Nephron progenitor cell (in vitro differentiated cells): ENCODE measurements at regions not wholly inside any gene's neighbourhood (a gene's known extent, or its start where the extent isn't known, plus 50 kb on each side); places are given as distances from the start of the nearest gene placed in this dataset.

Experiments used
- DNase-seq: peaks from one replicate; pipeline ENCODE4 v3.0.0; 2021
- H3K27ac Mint-ChIP-seq: 2 replicates; pipeline ENCODE4 v1.8.0; 2021; ENCODE audit warnings: mild to moderate bottlenecking, moderate library complexity, mixed read lengths
- H3K27me3 Mint-ChIP-seq: 2 replicates; pipeline ENCODE4 v1.8.0; 2021; ENCODE audit warnings: mild to moderate bottlenecking, low read depth, mixed read lengths; ENCODE audit not compliant: poor library complexity
- H3K36me3 Mint-ChIP-seq: 2 replicates; pipeline ENCODE4 v1.8.0; 2021; ENCODE audit warnings: low read depth, mixed read lengths
- H3K4me1 Mint-ChIP-seq: 2 replicates; pipeline ENCODE4 v1.8.0; 2021; ENCODE audit warnings: mixed read lengths
- H3K4me3 Mint-ChIP-seq: 2 replicates; pipeline ENCODE4 v1.8.0; 2021; ENCODE audit warnings: mild to moderate bottlenecking, moderate library complexity, mixed read lengths
- H3K9me3 Mint-ChIP-seq: 2 replicates; pipeline ENCODE4 v1.8.0; 2021; ENCODE audit warnings: mild to moderate bottlenecking, moderate library complexity, mixed read lengths
- TF ChIP-seq, protein P1 (sequence below): fragments of 200-600 bp; sonication (generic); IDR thresholded peaks from 2 replicates; pipeline ENCODE4 v1.5.0; 2021; ENCODE audit warnings: antibody characterized with exemption

- Mint-ChIP-seq H3K27ac (no peak overlapping the region), H3K36me3 (no peaks in the 10 kb centered on the region), H3K27me3 (peaks cover 5% of the 10 kb centered on the region), H3K4me1 (peaks cover 11% of the 10 kb centered on the region), H3K9me3 (no peaks in the 10 kb centered on the region), H3K4me3 (no peak overlapping the region)
- TF ChIP-seq, protein P1, sequence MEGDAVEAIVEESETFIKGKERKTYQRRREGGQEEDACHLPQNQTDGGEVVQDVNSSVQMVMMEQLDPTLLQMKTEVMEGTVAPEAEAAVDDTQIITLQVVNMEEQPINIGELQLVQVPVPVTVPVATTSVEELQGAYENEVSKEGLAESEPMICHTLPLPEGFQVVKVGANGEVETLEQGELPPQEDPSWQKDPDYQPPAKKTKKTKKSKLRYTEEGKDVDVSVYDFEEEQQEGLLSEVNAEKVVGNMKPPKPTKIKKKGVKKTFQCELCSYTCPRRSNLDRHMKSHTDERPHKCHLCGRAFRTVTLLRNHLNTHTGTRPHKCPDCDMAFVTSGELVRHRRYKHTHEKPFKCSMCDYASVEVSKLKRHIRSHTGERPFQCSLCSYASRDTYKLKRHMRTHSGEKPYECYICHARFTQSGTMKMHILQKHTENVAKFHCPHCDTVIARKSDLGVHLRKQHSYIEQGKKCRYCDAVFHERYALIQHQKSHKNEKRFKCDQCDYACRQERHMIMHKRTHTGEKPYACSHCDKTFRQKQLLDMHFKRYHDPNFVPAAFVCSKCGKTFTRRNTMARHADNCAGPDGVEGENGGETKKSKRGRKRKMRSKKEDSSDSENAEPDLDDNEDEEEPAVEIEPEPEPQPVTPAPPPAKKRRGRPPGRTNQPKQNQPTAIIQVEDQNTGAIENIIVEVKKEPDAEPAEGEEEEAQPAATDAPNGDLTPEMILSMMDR: no peak
- no peak for DNase-seq
Observed at GRCh38 chr5:167602067-167602466, 689.4 kb upstream of the WWC1 start.

DNA sequence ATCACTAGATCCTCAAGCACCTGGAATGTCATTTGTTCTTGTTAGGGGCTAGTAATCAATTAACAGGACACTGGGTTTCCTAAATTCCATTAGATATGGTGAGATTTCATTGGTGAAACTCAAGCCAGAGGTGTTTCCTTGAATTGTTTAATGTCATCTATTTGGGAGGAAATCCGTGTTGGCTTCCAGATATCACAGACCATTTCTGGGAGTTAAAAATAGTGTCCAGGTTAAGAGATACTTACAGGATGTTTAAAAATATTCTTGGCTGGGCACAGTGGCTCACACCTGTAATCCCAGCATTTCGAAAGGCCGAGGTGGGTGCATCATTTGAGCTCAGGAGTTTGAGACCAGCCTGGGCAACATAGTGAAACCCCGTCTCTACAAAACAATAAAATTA, 688.3 kb upstream of the WWC1 start:
- DNase-seq: no peak
- Mint-ChIP-seq H3K9me3 (no peaks in the 10 kb centered on the region), H3K27me3 (peaks cover 5% of the 10 kb centered on the region), H3K4me3 (no peak overlapping the region), H3K36me3 (no peaks in the 10 kb centered on the region), H3K27ac (no peak overlapping the region), H3K4me1 (peaks cover 11% of the 10 kb centered on the region)
- TF ChIP-seq, protein P1: no peak

GRCh38 chr5:167608390-167609272, 682.8 kb upstream of the WWC1 start:
- Mint-ChIP-seq H3K4me3 (no peak overlapping the region), H3K9me3 (no peaks in the 10 kb centered on the region), H3K27me3 (peaks cover 5% of the 10 kb centered on the region), H3K36me3 (no peaks in the 10 kb centered on the region), H3K27ac (no peak overlapping the region), H3K4me1 (no peaks in the 10 kb centered on the region)
- TF ChIP-seq, protein P1: no peak
- DNase-seq: no peak

DNA sequence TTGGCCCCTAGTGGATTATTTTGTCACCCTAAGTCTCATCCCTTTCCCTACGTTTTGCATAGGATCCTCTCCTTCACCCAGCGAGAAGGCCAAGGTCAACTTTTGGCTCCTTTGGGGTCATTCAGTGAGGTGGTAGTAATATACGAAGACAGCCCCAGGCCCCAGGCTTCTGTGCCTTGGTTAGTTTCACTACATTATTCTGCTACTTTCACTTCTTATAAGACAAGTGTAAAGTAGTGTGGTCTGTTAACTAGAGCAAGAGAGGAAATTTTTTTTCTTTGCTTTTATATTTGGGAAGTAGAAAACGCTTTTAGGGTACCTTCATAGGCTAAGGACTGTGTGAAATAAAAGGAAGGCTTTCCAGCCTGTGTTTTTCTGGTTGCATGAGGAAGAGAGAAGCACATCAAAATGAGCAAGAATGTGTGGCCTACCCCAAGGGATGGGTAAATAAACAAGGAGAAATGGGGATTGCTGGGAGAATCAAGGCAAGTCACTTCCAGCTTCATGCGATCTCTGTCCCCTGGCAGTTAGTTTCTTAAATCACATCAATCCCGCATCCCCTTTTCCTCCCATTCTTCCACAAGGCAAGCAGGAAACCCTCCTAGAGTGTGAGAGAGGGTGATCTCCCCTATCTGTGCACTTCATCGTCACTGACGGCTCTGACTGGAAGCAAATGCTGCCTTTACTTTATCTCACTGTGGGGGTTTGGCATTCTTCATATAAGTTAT, 677.0 kb upstream of the WWC1 start:
- no peaks in the 10 kb centered on the region for H3K36me3 Mint-ChIP-seq
- peaks cover 36% of the 10 kb centered on the region for H3K4me1 Mint-ChIP-seq
- peak; percentile 2 for DNase-seq
- H3K27ac Mint-ChIP-seq: peak overlapping the region; percentile 60
- TF ChIP-seq, protein P1: no peak
- H3K4me3 Mint-ChIP-seq: no peak overlapping the region
- peaks cover 4% of the 10 kb centered on the region for H3K27me3 Mint-ChIP-seq
- no peaks in the 10 kb centered on the region for H3K9me3 Mint-ChIP-seq

DNA sequence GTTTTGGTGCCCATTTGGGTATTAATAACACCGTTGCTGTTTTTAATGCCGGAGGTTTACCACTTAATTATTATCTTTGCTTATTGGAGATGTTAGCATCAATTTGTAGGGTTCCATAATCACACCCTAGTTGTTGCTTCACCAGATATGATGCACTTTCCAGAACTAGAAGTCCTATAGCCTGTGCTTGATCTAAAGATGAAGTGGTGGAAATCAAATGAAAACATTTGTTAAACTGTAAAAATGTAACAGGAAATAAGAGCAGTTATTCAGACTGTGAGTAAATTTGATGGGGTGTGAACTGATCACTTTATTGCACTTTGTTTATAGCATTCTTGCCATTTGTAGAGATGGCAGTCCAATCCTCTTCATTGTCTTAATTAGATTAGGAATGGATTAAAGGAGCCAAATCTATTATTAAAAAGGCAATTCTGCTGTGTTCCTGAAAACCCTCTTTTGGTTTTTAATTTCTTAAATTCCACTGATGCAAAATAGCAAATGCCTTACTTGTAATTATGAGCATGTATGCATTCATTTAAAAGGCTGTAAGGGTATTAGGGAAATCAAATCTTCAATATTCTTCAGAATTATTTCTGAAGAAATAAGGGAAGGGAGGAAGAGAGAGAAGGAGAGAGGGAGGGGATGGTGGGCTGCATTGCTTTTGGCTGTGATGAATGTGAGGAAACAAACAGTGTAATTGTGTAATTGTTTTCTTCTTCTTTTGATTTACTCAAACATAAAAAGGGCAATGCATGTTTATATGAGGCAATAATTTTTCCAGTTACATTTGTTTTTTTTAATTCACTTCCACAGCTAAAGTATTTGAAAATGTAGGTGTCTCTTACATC, 675.2 kb upstream of the WWC1 start:
- Mint-ChIP-seq H3K27me3 (peaks cover 4% of the 10 kb centered on the region), H3K4me3 (no peak overlapping the region), H3K4me1 (peaks cover 51% of the 10 kb centered on the region), H3K27ac (no peak overlapping the region), H3K9me3 (no peaks in the 10 kb centered on the region), H3K36me3 (no peaks in the 10 kb centered on the region)
- DNase-seq: no peak
- TF ChIP-seq, protein P1: no peak
